Amniotic epithelial cell (primary cell): ENCODE measurements at regions not wholly inside any gene's neighbourhood (a gene's known extent, or its start where the extent isn't known, plus 50 kb on each side); places are given as distances from the start of the nearest gene placed in this dataset.
A peak's percentile ranks its signal among the peaks of the same experiment; 100 is the strongest.

Source experiments
- DNase-seq: peaks from one replicate; pipeline ENCODE4 v3.0.0-alpha.2; 2010; ENCODE audit warnings: low read depth

- no peak for DNase-seq
Measured at GRCh38 chr9:32698706-32699277, 63.3 kb upstream of the TAF1L start.

GRCh38 chr9:32701321-32702022, 66.0 kb upstream of the TAF1L start:
- no peak for DNase-seq

GRCh38 chr9:32703635-32704034, 68.2 kb upstream of the TAF1L start:
- DNase-seq = no peak

GRCh38 chr9:32704343-32704742, 68.9 kb upstream of the TAF1L start:
- no peak for DNase-seq

- DNase-seq = no peak
Measured at GRCh38 chr9:32705059-32705458, 69.6 kb upstream of the TAF1L start.

GRCh38 chr9:32706004-32706724, 70.7 kb upstream of the TAF1L start:
- DNase-seq = no peak

GRCh38 chr9:32706725-32707100, 71.2 kb upstream of the TAF1L start:
- DNase-seq = no peak

GRCh38 chr9:32707326-32707725, 71.9 kb upstream of the TAF1L start:
- DNase-seq = no peak

GRCh38 chr9:32708480-32709150, 73.1 kb upstream of the TAF1L start:
- no peak for DNase-seq

- no peak for DNase-seq
Measured at GRCh38 chr9:32709871-32710270, 73.5 kb upstream of the TMEM215 start.

- no peak for DNase-seq
Measured at GRCh38 chr9:32716425-32716824, 66.9 kb upstream of the TMEM215 start.

GRCh38 chr9:32716955-32717543, 66.3 kb upstream of the TMEM215 start:
- no peak for DNase-seq

GRCh38 chr9:32722704-32723103, 60.6 kb upstream of the TMEM215 start:
- no peak for DNase-seq

GRCh38 chr9:32723789-32724325, 59.5 kb upstream of the TMEM215 start:
- DNase-seq = no peak

GRCh38 chr9:32725066-32725860, 58.1 kb upstream of the TMEM215 start:
- peak; percentile 34 for DNase-seq

GRCh38 chr9:32728181-32728580, 55.2 kb upstream of the TMEM215 start:
- DNase-seq = no peak
